Islet of Langerhans (tissue), 1 donor: ENCODE measurements at regions not wholly inside any gene's neighbourhood (a gene's known extent, or its start where the extent isn't known, plus 50 kb on each side); places are given as distances from the start of the nearest gene placed in this dataset.

Source experiments
- FAIRE-seq: peaks from one replicate; lab custom pipeline; 2011; peaks lifted over from hg19 to GRCh38; lab: Jason Lieb, UNC

DNA sequence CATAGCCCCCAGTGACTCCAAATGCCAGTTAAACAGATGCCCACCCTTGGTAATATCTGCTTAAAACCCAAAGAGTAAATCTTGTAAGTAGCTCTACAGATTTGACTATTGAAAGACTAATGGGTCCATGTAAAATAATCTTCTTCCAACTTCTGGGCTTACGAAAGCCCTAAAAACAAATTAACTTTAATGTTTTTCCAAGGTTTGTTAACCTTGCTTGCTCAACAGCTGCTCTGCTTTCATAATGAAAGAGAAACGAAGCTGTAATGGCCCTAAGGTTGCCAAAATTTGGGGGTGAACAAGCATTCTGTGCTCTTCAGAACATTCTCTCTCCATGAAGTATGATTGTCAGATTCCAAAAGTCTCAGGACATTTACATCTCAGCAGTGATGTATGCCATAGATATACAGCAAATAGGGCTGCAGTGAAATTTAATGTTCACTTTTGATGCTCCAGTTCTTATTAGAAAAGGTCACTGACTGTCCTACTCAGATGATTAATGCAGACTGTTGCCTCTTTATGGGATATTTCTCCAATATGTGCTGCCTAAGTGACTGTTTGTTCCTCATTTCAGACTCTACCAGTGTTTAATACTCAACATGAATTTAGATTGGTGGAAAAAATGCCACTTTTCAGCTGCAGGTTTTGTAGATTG lies 436.3 kb upstream of the CHST9 start:
- no peak for FAIRE-seq

DNA sequence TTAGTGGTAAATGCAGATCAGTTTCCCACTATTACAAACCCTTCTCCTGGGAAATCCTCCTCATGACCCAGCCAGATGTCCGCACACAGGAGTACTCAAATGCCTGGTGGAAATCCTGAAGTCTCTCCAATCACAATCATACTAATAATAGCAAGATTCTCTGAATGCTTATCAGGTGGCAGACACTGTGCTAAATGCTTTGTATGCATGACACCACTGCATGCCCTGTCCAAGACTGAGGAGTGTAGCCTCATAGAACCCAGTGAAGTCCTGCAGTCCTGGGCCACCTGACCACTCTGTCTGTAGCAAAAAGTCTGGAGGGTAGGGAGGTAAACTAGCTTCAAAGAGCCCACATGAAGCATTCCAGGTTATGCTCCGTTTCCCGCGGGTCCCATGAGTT lies 434.8 kb upstream of the CHST9 start:
- no peak for FAIRE-seq

DNA sequence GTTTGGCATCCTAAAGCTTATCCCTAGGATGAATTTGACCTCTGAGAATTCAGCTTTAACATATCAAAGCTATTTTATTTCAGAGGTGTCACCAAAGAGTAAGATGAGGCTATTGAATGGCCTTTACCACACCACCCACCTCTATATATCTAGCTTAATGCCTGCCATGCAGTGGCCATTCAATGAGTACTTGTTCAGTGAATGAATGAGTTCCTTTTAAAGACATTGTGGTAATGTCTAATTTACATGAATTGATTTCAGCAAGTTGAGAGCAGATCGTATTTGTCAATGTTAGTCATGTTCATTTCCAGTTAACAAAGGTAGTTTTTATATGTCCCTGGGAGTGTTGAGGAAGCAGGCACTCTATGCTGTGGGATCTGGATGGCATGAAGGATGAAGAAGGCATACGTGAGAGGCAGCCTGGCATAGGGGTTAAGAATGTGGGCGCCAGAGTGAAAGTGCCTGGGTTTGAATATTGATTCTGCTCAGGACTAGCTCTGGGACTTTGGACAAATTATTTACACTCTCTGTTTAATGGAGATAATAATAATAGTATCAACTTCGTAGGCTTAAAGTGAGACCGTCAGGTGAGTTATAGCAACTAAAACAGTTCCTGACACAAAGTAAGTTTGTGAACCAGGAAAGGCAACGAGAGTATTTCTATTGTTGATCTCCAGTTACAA lies 434.1 kb upstream of the CHST9 start:
- no peak for FAIRE-seq

- no peak for FAIRE-seq
These were observed 431.2 kb upstream of the CHST9 start for GRCh38 chr18:27616324-27616723.

- FAIRE-seq = no peak
These were observed 430.1 kb upstream of the CHST9 start for GRCh38 chr18:27614951-27615844.

DNA sequence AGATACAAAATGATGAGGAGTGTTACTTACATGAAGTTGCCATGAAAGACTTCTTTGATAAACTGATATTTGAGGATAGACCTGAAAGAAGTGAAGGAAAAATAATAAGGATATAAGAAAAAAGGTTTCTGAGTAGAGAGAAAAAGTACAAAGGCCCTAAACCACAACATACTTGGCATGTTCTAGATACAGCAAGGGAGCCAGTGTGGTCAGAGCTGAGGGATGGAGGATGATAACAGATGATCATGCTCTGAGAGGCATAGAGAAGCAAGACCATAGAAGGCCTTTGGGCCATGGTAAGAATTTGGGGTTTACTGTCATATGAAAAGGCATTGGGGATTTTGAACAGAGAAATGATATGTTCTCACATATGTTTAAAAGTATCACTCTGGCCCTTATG lies 424.1 kb upstream of the CHST9 start:
- FAIRE-seq = no peak

DNA sequence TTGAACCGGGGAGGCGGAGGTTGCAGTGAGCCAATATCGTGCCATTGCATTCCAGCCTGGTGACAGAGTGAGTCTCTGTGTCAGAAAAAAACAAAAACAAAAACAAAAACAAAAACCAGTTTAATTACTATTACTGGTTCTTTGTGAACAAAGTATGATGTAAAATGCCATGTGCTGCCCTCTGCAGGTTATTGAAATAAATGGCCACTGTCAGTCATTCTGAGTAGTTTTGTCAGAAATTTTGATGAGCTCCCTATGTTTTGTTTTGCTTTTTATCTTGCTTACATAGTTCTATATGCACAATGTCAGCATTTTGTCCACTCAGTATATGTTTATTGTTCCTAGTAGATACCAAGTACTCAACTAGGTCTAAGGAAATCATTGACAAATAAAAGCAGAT lies 423.6 kb upstream of the CHST9 start:
- FAIRE-seq = no peak

- FAIRE-seq = no peak
These were observed 423.1 kb upstream of the CHST9 start for GRCh38 chr18:27608174-27608573.

DNA sequence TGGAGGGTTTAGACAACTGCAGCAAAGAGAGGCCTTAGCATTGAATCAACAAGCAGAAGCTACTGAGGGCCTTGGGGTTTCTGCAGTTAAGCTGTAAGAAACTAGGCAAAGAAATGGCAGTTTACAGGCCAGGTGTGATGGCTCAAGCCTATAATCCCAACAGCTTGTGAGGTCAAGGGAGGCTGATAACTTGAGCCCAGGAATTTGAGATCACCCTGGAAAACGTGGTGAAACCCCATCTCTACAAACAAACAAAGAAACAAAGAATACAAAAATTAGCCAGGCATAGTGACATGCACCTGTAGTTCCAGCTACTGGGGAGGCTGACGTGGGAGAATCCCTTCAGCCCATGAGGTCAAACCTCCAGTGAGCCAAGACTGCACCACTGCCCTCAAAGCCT lies 421.6 kb upstream of the CHST9 start:
- no peak for FAIRE-seq

DNA sequence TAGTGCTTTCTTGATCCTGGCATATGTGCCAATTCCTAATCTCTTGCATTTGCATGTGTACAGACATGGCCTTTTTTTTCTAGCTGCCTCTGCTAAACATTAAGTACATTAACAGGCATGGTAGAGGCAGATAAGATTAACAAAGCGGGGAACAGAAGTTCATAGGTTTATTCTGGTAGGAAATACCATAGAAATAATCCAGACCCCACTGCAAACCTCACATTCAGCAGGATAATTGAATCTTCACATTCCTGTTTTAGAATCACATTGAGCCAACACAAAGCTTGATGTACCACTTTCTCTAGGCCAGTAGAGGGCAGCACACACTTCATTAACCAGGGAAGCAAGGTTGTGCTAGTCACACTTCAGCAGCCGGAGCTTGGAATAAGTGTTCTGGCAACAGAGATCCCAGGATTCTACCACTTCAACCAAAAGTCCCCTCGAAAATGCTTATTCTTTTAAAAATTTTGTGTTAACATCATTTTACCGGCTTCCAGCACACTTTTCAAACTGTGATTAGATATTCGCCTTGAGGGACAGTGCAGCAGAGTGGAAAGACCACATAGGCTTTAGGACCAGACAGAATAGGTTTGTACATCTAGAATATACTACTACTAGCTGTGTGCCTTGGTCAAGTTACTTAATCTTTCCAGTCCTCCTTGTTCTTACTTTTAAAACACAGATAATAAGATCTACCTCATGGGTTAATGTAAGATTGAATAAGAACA lies 420.2 kb upstream of the CHST9 start:
- FAIRE-seq = peak; percentile 99

DNA sequence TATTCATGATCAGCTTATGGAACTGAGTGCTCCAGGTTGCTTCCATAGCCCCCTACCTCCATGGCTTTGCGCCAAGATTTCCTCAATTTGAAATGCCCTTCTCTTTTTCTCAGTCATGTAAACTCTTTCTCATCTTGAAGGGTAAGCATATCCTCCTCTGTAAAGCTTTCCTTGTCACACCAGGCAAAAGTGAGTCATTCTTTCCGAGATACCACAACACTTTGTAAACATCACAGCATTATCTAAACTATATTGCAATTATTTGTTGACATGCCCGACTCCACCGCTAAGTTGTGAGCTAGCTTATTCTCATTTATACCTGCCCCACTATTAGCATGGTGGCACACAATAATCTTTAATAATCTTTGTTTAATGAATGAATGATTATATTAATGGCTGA lies 419.5 kb upstream of the CHST9 start:
- no peak for FAIRE-seq

- FAIRE-seq = no peak
These were observed 417.0 kb upstream of the CHST9 start for GRCh38 chr18:27602092-27602491.

DNA sequence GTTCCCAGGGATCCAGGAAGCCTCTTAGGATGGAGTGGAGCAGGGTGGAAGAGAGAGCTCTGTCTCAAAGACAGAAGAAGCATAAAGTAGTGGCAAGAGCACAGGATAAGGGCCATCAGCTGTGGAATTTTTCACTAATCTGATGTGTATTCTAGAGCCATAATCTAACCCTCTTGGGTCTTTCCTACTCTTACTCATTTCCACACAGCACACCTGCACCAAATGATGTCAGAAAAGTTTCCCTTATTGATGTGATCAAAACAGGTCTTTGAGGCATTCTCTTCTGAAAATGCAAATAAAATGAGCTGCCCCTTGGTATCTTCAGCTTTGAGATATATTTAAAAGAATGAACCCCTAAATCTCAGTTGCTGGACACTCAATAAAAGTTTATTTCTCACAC lies 415.1 kb upstream of the CHST9 start:
- no peak for FAIRE-seq

GRCh38 chr18:27599202-27599829 lies 414.2 kb upstream of the CHST9 start:
- FAIRE-seq = peak; percentile 76

- FAIRE-seq = no peak
These were observed 410.2 kb upstream of the CHST9 start for GRCh38 chr18:27595113-27595838.

- no peak for FAIRE-seq
These were observed 400.6 kb upstream of the CHST9 start for GRCh38 chr18:27585602-27586173.

- FAIRE-seq = no peak
These were observed 398.4 kb upstream of the CHST9 start for GRCh38 chr18:27583466-27583865.

DNA sequence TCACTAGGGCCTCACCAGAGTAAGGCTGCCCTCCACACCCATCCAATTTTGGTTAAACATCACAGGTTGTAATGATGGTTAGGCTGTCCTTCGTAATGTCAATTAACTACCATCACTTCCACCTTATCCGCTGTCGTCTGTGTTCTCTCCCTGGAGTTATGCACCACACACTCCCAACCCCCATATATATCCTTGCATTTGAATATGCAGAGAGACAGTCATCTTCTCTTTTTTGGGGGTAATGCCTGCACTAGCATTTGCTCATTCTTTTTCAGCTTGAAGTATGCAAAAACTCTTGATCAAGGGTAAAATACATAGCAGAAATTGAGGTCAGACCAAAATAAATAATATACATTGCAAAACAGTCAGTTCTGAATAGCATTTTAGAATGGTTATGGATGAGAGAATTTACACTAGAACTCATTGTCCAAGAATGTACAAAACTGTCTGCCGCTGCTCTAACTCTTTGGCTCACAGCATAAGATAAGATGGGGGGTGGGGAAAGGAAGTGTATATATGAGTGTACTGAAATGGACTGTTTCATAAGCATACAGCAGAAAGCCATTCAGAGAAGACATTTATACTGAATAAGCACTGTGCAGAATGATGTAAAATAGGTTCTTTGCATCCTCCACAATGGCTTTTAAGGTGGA lies 397.8 kb upstream of the CHST9 start:
- no peak for FAIRE-seq

DNA sequence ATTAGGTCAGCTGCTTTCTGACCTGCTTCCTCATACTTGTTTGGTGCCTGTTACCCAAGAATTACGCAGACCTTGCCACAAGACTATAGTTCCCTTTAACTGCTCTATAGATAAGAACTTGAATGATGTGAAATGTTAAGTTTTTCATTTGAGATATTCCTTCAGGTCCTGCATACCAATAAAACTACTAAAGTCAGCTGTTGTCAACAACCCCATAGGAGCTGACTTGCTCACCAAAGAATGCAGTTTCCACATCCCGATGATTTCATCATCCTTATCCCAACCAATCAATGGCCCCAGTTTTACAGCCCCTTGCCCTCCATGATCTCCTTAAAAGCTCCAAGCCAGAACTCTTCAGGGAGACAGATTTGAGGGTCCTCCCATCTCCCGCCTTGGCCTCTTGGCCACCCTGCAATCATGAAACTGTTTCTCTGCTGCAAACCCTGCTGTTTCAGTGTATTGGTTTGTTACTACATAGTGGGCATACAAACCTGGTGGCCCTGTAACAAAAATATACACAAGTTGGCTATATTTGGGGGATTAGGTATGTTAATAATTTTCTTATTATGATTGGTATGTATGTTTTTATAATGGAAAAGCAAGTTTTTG lies 396.3 kb upstream of the CHST9 start:
- FAIRE-seq = no peak

GRCh38 chr18:27579364-27579763 lies 394.3 kb upstream of the CHST9 start:
- FAIRE-seq = no peak
